Skeletal muscle satellite cell (primary cell): ENCODE measurements at regions not wholly inside any gene's neighbourhood (a gene's known extent, or its start where the extent isn't known, plus 50 kb on each side); places are given as distances from the start of the nearest gene placed in this dataset.
A peak's percentile ranks its signal among the peaks of the same experiment; 100 is the strongest.

Source experiments
- H3K27me3 ChIP-seq: 2 replicates; pipeline ENCODE4 v1.7.0; 2013; ENCODE audit warnings: low read length; ENCODE audit not compliant: control insufficient read depth, insufficient read depth
- H3K36me3 ChIP-seq: 2 replicates; pipeline ENCODE4 v1.7.0; 2013; ENCODE audit warnings: mild to moderate bottlenecking, control low read depth, low read length; ENCODE audit not compliant: insufficient read depth
- H3K4me1 ChIP-seq: 2 replicates; pipeline ENCODE4 v1.7.0; 2013; ENCODE audit warnings: low read length; ENCODE audit not compliant: control insufficient read depth, insufficient read depth
- H3K4me2 ChIP-seq: 2 replicates; pipeline ENCODE4 v1.7.0; 2013; ENCODE audit warnings: mild to moderate bottlenecking, low read length
- H3K4me3 ChIP-seq: 2 replicates; pipeline ENCODE4 v1.7.0; 2013; ENCODE audit warnings: low read length
- H3K9ac ChIP-seq: 2 replicates; pipeline ENCODE4 v1.7.0; 2013; ENCODE audit warnings: mild to moderate bottlenecking, low read depth, low read length, moderate library complexity
- H3K9me3 ChIP-seq: replicated peaks from 2 replicates; pipeline ENCODE4 v1.7.0; 2013; ENCODE audit warnings: mild to moderate bottlenecking, control low read depth, low read length

DNA sequence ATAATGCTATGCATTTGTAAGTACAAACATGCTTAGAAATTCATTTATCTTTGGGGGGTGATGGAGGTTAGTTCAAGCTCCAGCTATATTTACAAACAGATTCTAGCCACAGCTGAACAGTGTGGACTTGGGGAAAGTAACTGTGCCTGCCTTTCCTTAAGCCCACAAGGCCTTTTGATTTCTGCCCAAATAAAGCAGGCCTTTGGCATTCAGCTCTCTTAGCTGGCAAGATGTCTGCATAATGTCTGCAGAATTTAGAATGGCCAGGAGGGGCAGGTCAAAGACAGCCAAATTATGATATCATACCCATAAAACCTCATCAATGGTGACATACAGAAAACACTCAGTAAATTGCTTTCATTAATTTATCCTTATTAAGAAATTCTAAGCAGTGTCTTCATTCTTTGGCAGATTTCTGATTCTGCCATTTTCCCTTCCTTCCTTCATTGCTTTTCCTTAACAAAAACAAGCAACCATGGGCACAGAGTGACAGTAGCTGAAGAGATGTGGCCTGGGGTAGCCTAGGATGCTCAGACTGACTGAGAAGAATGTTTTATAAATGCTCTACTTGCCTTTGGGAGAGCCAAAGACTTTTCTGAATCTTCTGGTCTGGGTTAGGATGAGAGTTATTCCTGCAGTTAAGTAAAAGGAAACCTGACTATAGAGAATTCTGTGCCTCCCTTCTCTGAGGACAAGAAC, 538.7 kb upstream of the NR3C2 start:
- H3K9ac ChIP-seq: no peak overlapping the region
- H3K36me3 ChIP-seq: no peaks in the 10 kb centered on the region
- H3K9me3 ChIP-seq: no peaks in the 10 kb centered on the region
- no peaks in the 10 kb centered on the region for H3K4me1 ChIP-seq
- H3K27me3 ChIP-seq: no peaks in the 10 kb centered on the region
- no peak overlapping the region for H3K4me3 ChIP-seq
- H3K4me2 ChIP-seq: no peak overlapping the region

DNA sequence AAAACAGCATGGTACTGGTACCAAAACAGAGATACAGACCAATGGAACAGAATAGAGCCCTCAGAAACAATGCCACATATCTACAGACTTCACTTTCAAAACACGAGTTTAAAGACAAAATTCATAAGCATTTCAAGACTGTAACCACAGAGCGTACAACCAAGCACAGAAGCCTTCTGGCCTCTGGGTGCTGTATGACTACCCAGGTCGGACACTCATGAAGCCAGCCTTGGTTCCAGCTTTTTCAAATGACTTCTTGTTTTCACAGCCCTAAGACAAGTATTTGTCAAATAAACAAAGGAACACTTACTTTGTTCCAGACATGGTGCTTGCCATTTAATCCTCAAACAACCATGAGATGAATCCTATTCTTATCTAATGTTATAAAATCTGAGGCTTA, 536.1 kb upstream of the NR3C2 start:
- H3K4me2 ChIP-seq: no peak overlapping the region
- no peaks in the 10 kb centered on the region for H3K4me1 ChIP-seq
- no peaks in the 10 kb centered on the region for H3K27me3 ChIP-seq
- no peaks in the 10 kb centered on the region for H3K9me3 ChIP-seq
- no peaks in the 10 kb centered on the region for H3K36me3 ChIP-seq
- H3K9ac ChIP-seq: no peak overlapping the region
- H3K4me3 ChIP-seq: no peak overlapping the region

DNA sequence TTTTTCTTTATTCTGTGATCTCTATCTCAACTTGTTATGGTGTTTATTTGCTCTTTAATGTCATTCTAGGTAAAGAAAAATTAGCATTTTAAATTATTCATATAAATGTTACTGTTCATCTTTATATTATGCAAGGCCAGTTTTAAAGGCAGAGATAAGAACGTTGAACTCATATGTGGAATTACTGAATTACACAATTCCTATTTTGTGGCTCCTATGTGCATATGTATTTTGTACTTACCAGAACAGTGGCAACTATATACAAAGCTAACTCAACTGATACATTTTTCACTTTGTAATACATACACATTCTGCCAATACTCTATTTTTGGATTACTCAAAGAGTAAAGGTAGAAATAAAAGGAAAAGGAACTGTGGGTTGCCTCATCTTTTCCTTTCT, 533.2 kb upstream of the NR3C2 start:
- Histone ChIP-seq H3K9me3 (no peaks in the 10 kb centered on the region), H3K36me3 (no peaks in the 10 kb centered on the region), H3K27me3 (no peaks in the 10 kb centered on the region), H3K4me2 (no peak overlapping the region), H3K4me1 (no peaks in the 10 kb centered on the region), H3K4me3 (no peak overlapping the region), H3K9ac (no peak overlapping the region)

DNA sequence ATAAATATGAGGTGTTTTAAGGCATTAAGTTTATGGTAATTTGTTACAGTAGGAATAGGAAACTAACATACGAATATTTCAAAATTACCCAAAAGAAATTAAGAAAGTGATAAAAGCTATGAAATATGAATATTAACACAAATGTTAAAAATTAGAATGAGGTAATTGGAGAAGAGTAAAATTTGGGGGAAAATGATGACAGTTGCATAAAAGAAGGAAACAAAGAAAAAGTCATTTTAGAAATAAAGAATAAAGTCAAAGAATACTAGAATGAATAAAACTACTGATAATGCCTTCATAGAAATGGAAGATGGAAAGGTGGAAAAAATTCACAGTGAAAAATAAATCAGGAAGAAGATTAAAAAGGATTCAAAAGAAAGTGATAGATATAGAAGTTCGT, 522.9 kb upstream of the NR3C2 start:
- Histone ChIP-seq H3K27me3 (peaks cover 3% of the 10 kb centered on the region), H3K36me3 (no peaks in the 10 kb centered on the region), H3K4me3 (no peak overlapping the region), H3K4me2 (no peak overlapping the region), H3K4me1 (peaks cover 6% of the 10 kb centered on the region), H3K9ac (no peak overlapping the region), H3K9me3 (no peaks in the 10 kb centered on the region)

DNA sequence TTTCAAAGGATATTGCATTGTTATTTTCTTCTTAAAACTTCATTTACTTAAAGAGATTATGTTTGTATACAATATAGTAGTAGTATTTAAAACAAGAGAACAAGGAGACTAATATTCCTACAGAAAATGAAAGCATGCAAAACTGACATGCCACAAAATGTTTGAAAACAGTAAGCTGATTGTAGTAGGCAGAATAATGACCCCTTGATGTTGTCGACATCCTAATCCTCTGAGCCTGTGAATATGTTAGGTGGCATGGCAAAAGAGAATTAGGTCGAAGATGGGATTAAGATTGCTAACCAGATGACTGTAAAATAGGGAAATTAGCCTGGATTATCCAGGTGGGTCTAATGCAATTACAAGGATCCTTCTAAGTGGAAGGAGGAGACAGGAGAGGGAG, 522.2 kb upstream of the NR3C2 start:
- no peak overlapping the region for H3K4me2 ChIP-seq
- H3K9ac ChIP-seq: no peak overlapping the region
- no peaks in the 10 kb centered on the region for H3K36me3 ChIP-seq

DNA sequence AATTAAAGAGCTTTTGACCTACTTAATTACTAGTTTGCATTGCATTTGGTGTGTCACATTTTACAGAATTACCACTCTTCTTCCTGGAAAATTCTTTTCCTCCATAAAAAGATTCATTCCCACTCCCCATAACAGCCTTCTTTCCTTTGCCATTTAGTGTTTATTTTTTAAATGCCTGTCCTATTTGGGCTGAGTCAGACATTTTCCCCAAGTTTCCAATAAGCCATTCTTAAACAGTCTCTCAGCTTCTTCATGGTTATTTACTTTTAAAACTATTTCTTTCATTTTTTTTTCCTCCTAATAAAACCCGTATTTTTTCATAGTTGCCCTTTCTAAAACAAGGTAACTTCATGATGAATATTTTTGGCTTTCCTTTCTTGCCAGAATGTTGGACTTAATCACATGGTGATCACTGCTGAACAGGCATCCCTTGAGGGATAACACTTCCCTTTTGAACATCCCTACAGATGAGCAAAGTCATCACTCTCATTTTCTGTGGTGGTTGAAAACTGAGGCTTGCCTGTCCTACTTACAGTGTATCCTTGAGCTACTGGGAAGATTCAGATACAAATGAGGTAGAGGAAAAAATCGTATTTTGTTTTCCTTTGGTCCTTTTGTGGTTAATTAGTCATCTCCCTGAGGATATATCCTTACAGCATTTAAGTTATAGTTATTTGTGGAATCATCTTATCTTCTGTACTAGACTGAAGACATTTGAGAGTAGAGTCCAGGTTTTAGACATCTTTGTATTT, 520.5 kb upstream of the NR3C2 start:
- H3K27me3 ChIP-seq: peaks cover 3% of the 10 kb centered on the region
- no peaks in the 10 kb centered on the region for H3K36me3 ChIP-seq
- H3K9ac ChIP-seq: no peak overlapping the region
- peaks cover 6% of the 10 kb centered on the region for H3K4me1 ChIP-seq
- H3K4me3 ChIP-seq: no peak overlapping the region
- peak overlapping the region; percentile 7 for H3K4me2 ChIP-seq
- no peaks in the 10 kb centered on the region for H3K9me3 ChIP-seq

More for the DNA sequence above, 522.2 kb upstream of the NR3C2 start:
- H3K9me3 ChIP-seq: no peaks in the 10 kb centered on the region
- peaks cover 6% of the 10 kb centered on the region for H3K4me1 ChIP-seq
- peaks cover 3% of the 10 kb centered on the region for H3K27me3 ChIP-seq
- no peak overlapping the region for H3K4me3 ChIP-seq

DNA sequence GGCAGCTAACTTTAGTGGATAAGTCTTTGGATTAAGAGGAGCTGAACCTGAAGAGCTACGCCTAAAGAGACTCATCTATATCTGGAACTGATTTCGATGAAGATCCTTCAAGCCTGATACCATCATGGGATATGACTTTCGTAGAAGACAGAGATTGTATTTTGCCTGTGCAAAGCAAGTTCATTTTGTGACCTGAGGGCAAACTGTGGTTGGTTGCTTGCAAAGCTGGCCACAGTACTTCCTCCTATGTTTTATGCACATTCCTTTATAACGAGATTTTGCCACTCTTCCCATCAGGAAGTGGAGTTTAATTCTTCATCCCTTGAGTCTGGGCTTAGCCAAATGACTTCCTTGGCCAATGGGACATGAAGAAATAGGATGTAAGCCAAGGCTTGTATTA, 519.3 kb upstream of the NR3C2 start:
- H3K36me3 ChIP-seq: no peaks in the 10 kb centered on the region
- H3K4me1 ChIP-seq: peaks cover 6% of the 10 kb centered on the region
- no peaks in the 10 kb centered on the region for H3K9me3 ChIP-seq
- no peak overlapping the region for H3K4me3 ChIP-seq
- H3K27me3 ChIP-seq: peaks cover 3% of the 10 kb centered on the region
- H3K9ac ChIP-seq: no peak overlapping the region
- no peak overlapping the region for H3K4me2 ChIP-seq

DNA sequence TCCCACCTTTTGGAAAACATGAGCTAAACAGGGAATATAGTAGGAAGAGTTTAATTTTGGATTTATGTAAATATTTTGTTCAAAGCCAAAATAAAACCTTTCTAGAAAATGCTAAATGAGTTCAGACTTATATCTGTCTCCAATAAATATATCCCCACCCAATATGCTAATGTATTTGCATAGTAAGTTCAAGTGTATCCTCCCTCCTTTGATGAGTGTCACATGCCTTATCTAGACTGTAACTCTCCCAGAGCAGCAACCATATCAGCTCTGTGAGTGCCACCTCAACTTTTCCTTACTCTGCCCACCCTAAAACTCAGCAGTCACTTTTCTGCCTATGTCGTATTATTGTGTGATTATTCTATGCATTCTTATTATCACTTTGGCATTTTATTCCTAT, 516.1 kb upstream of the NR3C2 start:
- no peaks in the 10 kb centered on the region for H3K9me3 ChIP-seq
- peaks cover 10% of the 10 kb centered on the region for H3K4me1 ChIP-seq
- H3K27me3 ChIP-seq: no peaks in the 10 kb centered on the region
- H3K4me3 ChIP-seq: no peak overlapping the region
- no peak overlapping the region for H3K4me2 ChIP-seq
- no peak overlapping the region for H3K9ac ChIP-seq
- H3K36me3 ChIP-seq: no peaks in the 10 kb centered on the region

DNA sequence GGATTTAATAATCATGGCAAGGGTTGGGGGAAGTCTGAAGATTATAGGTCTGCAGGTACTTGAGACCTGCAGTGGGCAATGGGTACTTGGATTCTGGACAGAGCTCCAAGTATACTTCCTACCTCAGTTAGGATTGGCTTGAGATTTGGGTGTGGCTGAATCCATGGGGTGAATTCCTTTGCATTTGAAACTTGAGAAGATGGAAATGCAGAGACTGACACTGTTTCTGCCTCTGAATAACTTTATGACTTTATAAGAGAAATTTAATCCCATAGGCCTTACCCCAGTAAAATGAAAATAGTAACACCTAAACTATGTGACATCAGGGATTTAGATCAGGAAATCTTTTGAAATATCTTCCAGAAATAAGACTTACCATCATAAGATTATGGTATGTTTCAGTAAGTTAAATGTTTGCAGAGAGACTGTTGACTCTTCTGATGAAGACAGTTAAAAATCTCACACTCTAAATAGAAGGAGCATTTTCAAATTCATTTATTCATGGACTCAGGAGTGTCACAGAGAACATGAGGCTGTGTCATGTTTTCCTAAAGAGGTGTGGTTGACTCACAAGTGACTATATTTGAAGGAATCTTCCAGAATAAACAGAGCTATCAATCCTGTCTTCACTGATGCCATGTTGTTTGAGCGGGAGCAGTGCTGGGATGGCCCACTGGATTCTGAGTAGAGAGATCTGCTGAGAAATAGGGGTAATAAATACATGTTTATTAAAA, 513.5 kb upstream of the NR3C2 start:
- no peak overlapping the region for H3K4me3 ChIP-seq
- H3K4me1 ChIP-seq: peaks cover 4% of the 10 kb centered on the region
- H3K9ac ChIP-seq: no peak overlapping the region
- no peaks in the 10 kb centered on the region for H3K9me3 ChIP-seq
- H3K27me3 ChIP-seq: no peaks in the 10 kb centered on the region
- H3K36me3 ChIP-seq: no peaks in the 10 kb centered on the region
- H3K4me2 ChIP-seq: no peak overlapping the region

DNA sequence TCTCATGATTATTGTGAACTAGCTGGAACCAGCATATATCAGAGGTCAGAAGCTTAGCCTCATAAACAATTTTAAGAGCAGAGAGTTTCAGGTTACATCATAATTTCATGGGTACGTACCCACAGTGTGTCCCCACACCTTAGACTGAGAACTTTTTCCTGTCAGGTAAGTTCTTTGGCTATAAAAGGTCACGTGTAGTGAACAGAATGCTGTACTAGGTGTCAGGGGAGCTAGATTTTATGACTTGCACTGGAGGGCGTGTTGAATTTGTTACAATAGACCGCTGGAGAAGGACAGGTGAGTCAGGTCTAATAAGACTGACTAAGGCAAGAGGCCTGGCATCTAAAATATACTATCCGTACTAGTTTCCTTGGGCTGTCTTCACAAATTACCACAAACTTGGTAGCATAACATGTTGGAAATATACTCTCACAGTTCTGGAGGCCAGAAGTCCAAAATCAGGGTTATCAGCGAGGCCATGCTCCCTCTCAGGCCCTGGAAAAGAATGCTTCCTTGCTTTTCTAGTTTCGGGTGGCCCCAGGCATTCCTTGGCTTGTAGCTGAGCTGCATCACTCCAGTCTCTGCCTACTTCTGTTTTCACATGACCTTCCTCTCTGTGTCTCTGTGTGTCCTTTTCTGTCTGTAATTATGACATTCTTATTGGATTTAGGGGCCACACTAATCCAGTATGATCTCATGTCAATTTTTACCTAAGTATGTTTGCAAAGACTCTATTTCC, 512.0 kb upstream of the NR3C2 start:
- peaks cover 4% of the 10 kb centered on the region for H3K4me1 ChIP-seq
- no peak overlapping the region for H3K4me3 ChIP-seq
- no peaks in the 10 kb centered on the region for H3K27me3 ChIP-seq
- no peaks in the 10 kb centered on the region for H3K36me3 ChIP-seq
- no peaks in the 10 kb centered on the region for H3K9me3 ChIP-seq
- H3K9ac ChIP-seq: no peak overlapping the region
- H3K4me2 ChIP-seq: no peak overlapping the region

DNA sequence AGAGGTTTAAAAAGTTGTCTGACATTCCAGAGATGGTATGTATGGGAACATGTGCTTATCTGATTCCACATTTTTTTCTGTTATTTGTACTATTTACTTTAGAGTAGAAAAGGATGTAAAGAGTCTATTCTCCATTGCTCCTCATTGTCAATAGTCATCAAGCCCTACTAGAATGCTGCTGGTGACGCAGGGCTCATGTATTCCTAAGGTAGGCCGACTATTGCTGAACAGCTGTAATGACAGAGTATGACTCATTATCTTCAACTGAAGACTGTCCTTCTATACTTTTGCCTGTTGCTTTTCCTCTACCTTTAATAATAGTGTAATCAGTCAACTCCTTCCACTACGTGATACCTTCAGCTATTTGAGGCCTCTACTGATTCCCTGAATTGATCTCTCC, 509.1 kb upstream of the NR3C2 start:
- H3K9me3 ChIP-seq: no peaks in the 10 kb centered on the region
- peaks cover 4% of the 10 kb centered on the region for H3K4me1 ChIP-seq
- no peaks in the 10 kb centered on the region for H3K36me3 ChIP-seq
- H3K27me3 ChIP-seq: no peaks in the 10 kb centered on the region
- no peak overlapping the region for H3K4me3 ChIP-seq
- no peak overlapping the region for H3K4me2 ChIP-seq
- no peak overlapping the region for H3K9ac ChIP-seq
